PC-3 (cell line): ENCODE measurements at regions not wholly inside any gene's neighbourhood (a gene's known extent, or its start where the extent isn't known, plus 50 kb on each side); places are given as distances from the start of the nearest gene placed in this dataset.

Source experiments
- EZH2 ChIP-seq: fragments of 300-600 bp; sonication (generic); IDR thresholded peaks from one replicate; pipeline ENCODE4 v1.6.1; 2017; ENCODE audit warnings: antibody characterized with exemption, mild to moderate bottlenecking, low read length; ENCODE audit not compliant: unreplicated experiment
- TF ChIP-seq, protein P1 (sequence below): fragments of 300-600 bp; sonication (generic); conservative IDR thresholded peaks from 2 replicates; pipeline ENCODE4 v1.5.1; 2017; ENCODE audit warnings: antibody characterized with exemption, low read depth, mild to moderate bottlenecking, low read length

DNA sequence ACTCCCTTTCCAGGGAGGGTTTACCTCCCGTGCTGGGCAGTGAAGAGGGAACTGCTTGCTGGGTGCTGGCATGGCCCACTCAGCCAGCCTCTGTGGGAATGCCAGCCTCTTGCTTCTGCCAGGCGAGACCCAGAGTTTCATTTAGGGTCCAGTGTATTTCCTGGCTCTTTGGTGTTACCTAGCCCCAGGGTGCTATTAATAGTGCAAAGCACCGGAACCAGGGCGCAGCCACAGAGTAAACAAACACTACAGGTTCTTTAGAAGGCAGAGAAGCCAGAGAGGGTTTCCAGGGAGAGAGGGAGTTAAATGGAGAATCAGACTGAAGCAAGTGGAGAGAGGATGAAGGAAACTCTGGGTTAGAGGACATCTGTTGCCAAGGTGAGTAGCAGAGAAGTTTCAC is 74.9 kb upstream of the SPATA13 start:
- no peak for TF ChIP-seq EZH2
- TF ChIP-seq, protein P1, sequence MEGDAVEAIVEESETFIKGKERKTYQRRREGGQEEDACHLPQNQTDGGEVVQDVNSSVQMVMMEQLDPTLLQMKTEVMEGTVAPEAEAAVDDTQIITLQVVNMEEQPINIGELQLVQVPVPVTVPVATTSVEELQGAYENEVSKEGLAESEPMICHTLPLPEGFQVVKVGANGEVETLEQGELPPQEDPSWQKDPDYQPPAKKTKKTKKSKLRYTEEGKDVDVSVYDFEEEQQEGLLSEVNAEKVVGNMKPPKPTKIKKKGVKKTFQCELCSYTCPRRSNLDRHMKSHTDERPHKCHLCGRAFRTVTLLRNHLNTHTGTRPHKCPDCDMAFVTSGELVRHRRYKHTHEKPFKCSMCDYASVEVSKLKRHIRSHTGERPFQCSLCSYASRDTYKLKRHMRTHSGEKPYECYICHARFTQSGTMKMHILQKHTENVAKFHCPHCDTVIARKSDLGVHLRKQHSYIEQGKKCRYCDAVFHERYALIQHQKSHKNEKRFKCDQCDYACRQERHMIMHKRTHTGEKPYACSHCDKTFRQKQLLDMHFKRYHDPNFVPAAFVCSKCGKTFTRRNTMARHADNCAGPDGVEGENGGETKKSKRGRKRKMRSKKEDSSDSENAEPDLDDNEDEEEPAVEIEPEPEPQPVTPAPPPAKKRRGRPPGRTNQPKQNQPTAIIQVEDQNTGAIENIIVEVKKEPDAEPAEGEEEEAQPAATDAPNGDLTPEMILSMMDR = no peak
